Stomach smooth muscle (tissue), 2 donors: ENCODE measurements at regions not wholly inside any gene's neighbourhood (a gene's known extent, or its start where the extent isn't known, plus 50 kb on each side); places are given as distances from the start of the nearest gene placed in this dataset.

Experiments
- H3K27ac ChIP-seq: one replicate; pipeline ENCODE4 v1.7.0; 2013; ENCODE audit warnings: mild to moderate bottlenecking, low read length, inconsistent platforms
- H3K27me3 ChIP-seq, 2 donors: one replicate each; pipeline ENCODE4 v1.7.0; 2013; ENCODE audit warnings: low read length in 2 of 2; ENCODE audit not compliant: insufficient read depth in 2 of 2, control insufficient read depth in 1 of 2
- H3K36me3 ChIP-seq, 2 donors: one replicate each; pipeline ENCODE4 v1.7.0; 2013; ENCODE audit warnings: low read length in 2 of 2; ENCODE audit not compliant: control insufficient read depth in 2 of 2, insufficient read depth in 2 of 2
- H3K4me1 ChIP-seq: one replicate; pipeline ENCODE4 v1.7.0; 2013; ENCODE audit warnings: low read length; ENCODE audit not compliant: control insufficient read depth, insufficient read depth
- H3K4me3 ChIP-seq, 2 donors: one replicate each; pipeline ENCODE4 v1.7.0; 2013; ENCODE audit warnings: low read length in 2 of 2
- H3K9ac ChIP-seq, 2 donors: one replicate each; pipeline ENCODE4 v1.7.0; 2013; ENCODE audit warnings: low read length in 2 of 2, mild to moderate bottlenecking in 1 of 2
- H3K9me3 ChIP-seq, 2 donors: one replicate each; pipeline ENCODE4 v1.7.0; 2013; ENCODE audit warnings: low read length in 2 of 2; ENCODE audit not compliant: control insufficient read depth in 2 of 2
- donor health status: healthy.
- donor health status: Pancreatic carcinoma.

DNA sequence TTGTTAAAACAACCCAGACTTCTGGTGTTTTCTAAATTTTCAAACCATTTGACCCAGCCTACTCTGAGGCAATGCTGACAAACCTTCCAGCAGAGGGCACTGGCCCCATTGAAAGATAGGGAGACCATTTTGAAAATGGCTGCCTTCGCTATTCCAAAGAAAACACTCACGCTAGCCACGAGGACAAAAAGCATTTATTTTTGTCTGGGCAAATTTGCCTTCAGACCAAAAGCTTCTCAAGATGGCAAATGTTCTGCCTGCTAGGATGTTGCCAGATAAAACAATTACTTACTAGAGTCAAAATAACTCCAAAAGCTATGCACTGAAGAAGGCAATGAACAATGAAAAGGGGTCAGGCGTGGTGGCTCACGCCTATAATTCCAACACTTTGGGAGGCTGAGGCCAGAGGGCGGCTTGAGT, 296.7 kb upstream of the IRX5 start:
- peaks cover 0 to 3% of the 10 kb centered on the region in 2 donors for H3K27me3 ChIP-seq
- no peak overlapping the region for H3K27ac ChIP-seq
- no peaks in the 10 kb centered on the region for H3K4me1 ChIP-seq
- H3K9me3 ChIP-seq, result no peaks in the 10 kb centered on the region
- no peak overlapping the region for H3K9ac ChIP-seq
- no peaks in the 10 kb centered on the region for H3K36me3 ChIP-seq
- no peak overlapping the region for H3K4me3 ChIP-seq

- no peak overlapping the region for H3K4me3 ChIP-seq
- no peak overlapping the region for H3K9ac ChIP-seq
- H3K27ac ChIP-seq, result no peak overlapping the region
- peaks cover 0 to 6% of the 10 kb centered on the region in 2 donors for H3K27me3 ChIP-seq
- no peaks in the 10 kb centered on the region for H3K4me1 ChIP-seq
- no peaks in the 10 kb centered on the region for H3K36me3 ChIP-seq
- no peaks in the 10 kb centered on the region for H3K9me3 ChIP-seq
Observed at GRCh38 chr16:54632322-54633220, 298.1 kb upstream of the IRX5 start.

- Histone ChIP-seq H3K4me3 (no peak overlapping the region), H3K27me3 (peaks cover 0 to 6% of the 10 kb centered on the region in 2 donors), H3K9ac (no peak overlapping the region), H3K36me3 (no peaks in the 10 kb centered on the region), H3K9me3 (no peaks in the 10 kb centered on the region), H3K4me1 (no peaks in the 10 kb centered on the region), H3K27ac (no peak overlapping the region)
Observed at GRCh38 chr16:54631782-54632181, 298.9 kb upstream of the IRX5 start.

DNA sequence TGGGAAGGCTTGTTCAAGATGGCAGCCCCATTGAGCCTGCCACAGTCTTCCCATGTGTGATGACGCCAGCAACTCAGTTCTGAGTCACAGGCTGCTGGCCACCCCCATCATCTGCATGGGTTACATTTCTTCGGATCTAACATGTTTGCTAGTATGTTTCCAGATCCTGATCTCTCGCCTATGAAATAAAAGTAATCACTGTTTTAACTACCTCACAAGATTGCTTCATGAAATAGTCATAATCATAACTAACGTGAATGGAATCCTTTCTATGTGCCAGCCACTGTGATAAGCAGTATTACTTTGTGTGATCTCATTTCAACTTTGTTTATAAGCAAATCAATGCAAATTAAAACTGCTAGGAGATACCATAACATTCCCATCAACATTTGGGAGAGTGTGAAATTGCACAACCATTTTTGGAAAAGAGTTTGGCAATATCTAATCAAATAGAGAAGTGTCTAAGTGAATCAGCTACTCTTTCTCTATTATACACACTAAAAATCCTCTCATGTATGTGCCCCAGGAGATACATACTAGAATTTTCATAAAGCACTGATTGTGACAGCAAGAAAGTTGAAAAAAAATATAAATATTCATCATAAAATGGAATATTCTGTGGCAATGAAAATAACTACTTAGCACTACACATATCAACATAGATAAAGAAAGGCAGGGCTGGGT, 300.2 kb upstream of the IRX5 start:
- H3K4me1 ChIP-seq, result no peaks in the 10 kb centered on the region
- H3K27me3 ChIP-seq, result peaks cover 0 to 6% of the 10 kb centered on the region in 2 donors

DNA sequence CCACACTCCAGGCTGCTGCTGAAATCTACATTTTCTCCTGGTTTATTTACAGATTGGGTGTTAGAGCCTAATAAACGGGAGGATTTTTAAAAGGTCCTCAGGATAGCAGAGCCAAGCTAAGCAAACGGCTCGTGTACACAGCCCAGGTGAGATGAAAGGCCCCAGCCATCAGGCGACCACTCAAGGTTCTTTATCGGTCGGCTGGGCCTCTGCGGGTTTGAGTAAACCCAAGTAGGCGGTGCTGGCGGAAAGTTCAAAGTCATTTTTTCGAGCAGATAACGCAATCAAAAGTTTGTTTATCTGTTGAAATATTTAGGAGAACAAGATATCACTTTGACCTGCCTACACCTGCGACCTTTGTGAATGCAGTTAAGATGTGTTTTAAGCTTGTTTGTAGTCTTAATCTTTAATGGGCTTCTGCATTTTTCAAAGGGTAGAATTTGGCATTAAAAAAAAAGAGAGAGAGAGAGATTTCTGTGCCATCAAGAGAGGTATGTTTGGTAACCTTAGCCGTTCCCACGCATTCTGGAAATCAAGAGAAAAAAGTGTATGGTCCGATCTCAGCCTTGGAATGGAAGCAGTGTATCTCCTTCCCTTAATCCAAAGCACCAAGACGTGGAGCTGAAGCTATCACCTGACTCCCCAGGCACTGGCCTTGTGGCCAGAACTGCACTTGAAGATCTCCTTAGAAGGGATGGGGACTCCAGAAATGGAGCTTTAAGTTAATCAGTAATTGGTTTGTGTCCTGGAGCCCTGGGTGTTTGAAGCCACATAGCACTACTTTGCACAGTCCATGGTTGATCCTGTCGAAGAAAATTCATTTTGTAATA, 301.7 kb upstream of the IRX5 start:
- Histone ChIP-seq H3K9me3 (no peaks in the 10 kb centered on the region), H3K36me3 (no peaks in the 10 kb centered on the region), H3K9ac (no peak overlapping the region), H3K27me3 (peaks cover 0 to 6% of the 10 kb centered on the region in 2 donors), H3K4me1 (no peaks in the 10 kb centered on the region), H3K27ac (no peak overlapping the region), H3K4me3 (no peak overlapping the region)

More for the DNA sequence above, 300.2 kb upstream of the IRX5 start:
- H3K36me3 ChIP-seq, result no peaks in the 10 kb centered on the region
- no peaks in the 10 kb centered on the region for H3K9me3 ChIP-seq
- H3K27ac ChIP-seq, result no peak overlapping the region
- H3K9ac ChIP-seq, result no peak overlapping the region
- no peak overlapping the region for H3K4me3 ChIP-seq

DNA sequence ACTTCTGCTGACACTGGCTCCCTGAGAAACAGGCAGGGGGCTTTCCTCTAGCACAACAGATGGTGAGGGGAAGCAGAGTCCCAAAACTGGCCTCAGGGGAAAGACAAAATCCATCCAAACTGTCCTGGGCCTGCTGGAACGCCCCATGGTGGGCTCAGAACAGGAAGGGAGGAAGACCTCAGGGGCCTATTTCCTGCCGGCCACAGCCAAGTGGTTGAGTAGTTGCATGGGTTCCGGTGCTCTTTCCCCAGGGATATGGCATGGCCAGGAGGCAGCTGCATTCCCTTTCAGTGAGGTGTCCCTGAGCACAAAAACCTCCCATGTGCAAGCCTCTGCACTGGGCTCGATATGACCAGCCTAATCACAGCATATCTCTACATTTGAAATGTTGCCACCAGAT, 303.0 kb upstream of the IRX5 start:
- no peak overlapping the region for H3K4me3 ChIP-seq
- no peaks in the 10 kb centered on the region for H3K36me3 ChIP-seq
- H3K27me3 ChIP-seq, result peaks cover 0 to 3% of the 10 kb centered on the region in 2 donors
- no peaks in the 10 kb centered on the region for H3K4me1 ChIP-seq
- no peaks in the 10 kb centered on the region for H3K9me3 ChIP-seq
- no peak overlapping the region for H3K9ac ChIP-seq
- H3K27ac ChIP-seq, result no peak overlapping the region

DNA sequence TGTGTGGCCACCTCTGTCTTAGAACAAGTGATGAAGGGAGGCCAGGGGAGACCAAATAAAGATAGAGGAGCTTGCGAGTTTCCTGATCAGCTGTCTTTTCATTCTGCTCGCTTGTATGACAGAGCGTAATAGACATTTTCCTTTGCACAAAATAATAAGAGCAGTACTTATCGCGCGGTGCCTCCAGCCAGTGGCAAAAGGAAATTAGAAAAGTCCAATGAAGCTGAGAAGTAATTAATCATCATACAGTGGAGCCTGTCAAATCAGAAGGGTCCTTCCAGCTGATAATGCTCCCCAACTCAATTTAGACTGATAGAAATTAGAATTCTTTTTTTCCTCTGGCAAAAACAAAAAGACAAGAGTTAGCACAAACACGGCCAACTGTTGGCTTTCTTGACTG, 307.0 kb upstream of the IRX5 start:
- no peak overlapping the region for H3K27ac ChIP-seq
- no peak overlapping the region for H3K9ac ChIP-seq

DNA sequence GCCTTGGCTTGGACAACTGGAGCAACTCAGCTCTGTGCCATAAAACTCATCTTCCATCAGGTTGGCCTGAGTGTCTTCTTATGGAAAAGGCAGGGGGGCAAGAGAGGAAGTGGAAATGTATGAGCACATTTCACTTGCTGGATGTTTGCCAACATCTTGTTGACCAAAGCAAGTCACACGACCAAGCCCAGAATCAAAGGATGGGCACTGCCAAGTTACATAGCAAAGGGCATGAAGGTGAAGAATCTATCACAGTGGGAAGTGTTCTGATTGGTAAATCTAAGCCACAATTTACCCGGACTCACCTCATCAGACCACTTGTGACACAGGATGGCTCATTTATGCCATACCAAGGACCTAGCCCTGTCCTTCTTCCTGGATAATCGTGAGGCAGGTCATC, 310.5 kb upstream of the IRX5 start:
- no peak overlapping the region for H3K4me3 ChIP-seq
- peaks cover 0 to 9% of the 10 kb centered on the region in 2 donors for H3K27me3 ChIP-seq
- no peaks in the 10 kb centered on the region for H3K4me1 ChIP-seq
- no peak overlapping the region for H3K27ac ChIP-seq
- peaks cover 0 to 4% of the 10 kb centered on the region in 2 donors for H3K9me3 ChIP-seq
- no peaks in the 10 kb centered on the region for H3K36me3 ChIP-seq
- H3K9ac ChIP-seq, result no peak overlapping the region

More for the DNA sequence above, 307.0 kb upstream of the IRX5 start:
- no peaks in the 10 kb centered on the region for H3K4me1 ChIP-seq
- H3K27me3 ChIP-seq, result peaks cover 3 to 9% of the 10 kb centered on the region in 2 donors
- no peak overlapping the region for H3K4me3 ChIP-seq
- H3K9me3 ChIP-seq, result peaks cover 0 to 4% of the 10 kb centered on the region in 2 donors
- H3K36me3 ChIP-seq, result no peaks in the 10 kb centered on the region

DNA sequence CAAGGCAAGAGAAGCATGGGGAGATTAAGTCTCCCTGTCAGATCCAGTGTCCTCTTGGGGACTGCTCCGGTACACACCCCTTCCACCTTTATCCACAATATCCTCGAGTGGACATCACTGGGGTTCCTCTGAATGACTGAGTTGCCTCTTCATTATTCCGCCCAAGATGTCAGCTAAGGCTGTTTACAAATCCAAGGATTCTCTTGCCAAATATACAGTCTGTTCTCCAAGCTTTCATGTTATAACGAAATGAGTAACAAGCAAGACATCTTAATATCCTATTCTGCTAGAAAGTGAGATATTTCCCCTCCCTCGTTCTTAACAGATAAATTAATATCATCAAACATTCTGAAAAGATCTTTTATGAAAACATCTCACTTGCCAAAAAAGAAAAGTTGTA, 314.1 kb upstream of the IRX5 start:
- no peak overlapping the region for H3K4me3 ChIP-seq

GRCh38 chr16:54605536-54606066, 319.0 kb upstream of the IRX3 start:
- Histone ChIP-seq H3K9me3 (peaks cover 11% of the 10 kb centered on the region in 2 donors), H3K4me1 (no peaks in the 10 kb centered on the region), H3K27me3 (peaks cover 0 to 2% of the 10 kb centered on the region in 2 donors), H3K36me3 (no peaks in the 10 kb centered on the region), H3K9ac (no peak overlapping the region), H3K4me3 (no peak overlapping the region), H3K27ac (no peak overlapping the region)

More for the DNA sequence above, 314.1 kb upstream of the IRX5 start:
- Histone ChIP-seq H3K4me1 (no peaks in the 10 kb centered on the region), H3K27me3 (peaks cover 0 to 9% of the 10 kb centered on the region in 2 donors), H3K27ac (no peak overlapping the region), H3K9me3 (peaks cover 3 to 4% of the 10 kb centered on the region in 2 donors), H3K36me3 (no peaks in the 10 kb centered on the region), H3K9ac (no peak overlapping the region)
